ENCODE measurements at regions not wholly inside any gene's neighbourhood (a gene's known extent, or its start where the extent isn't known, plus 50 kb on each side); places are given as distances from the start of the nearest gene placed in this dataset.

- no TSS peak for BruUV-seq (replicated peaks)
- Histone ChIP-seq H3K36me3 (ENCODE audit: control insufficient read depth in 2 of 2, extremely low read depth in 1 of 2, insufficient read depth in 2 of 2, low read length in 2 of 2) (no peaks in the 10 kb centered on the region), H3K4me1 (ENCODE audit: control insufficient read depth, extremely low read depth, insufficient read depth, low read length) (no peaks in the 10 kb centered on the region), H3K4me3 (replicated peaks in 1 of 3; ENCODE audit: insufficient read depth in 1 of 3, low read depth in 1 of 3, low read length in 3 of 3) (no peak overlapping the region), H3K27me3 (ENCODE audit: control insufficient read depth in 2 of 2, insufficient read depth in 2 of 2, low read length in 2 of 2) (no peaks in the 10 kb centered on the region), H4K20me1 (replicated peaks; ENCODE audit: control insufficient read depth, extremely low read depth, insufficient read depth, low read length) (no peaks in the 10 kb centered on the region), H3K79me2 (ENCODE audit: control insufficient read depth, insufficient read depth, low read length) (no peaks in the 10 kb centered on the region), H3K9me3 (replicated peaks; ENCODE audit: control insufficient read depth, insufficient read depth, low read length) (no peaks in the 10 kb centered on the region), H3K9me1 (replicated peaks; ENCODE audit: control insufficient read depth, extremely low read depth, insufficient read depth, low read length) (no peaks in the 10 kb centered on the region), H3K4me2 (ENCODE audit: insufficient read depth, low read length) (no peak overlapping the region), H3K27ac (ENCODE audit: insufficient read depth, low read depth, low read length) (no peak overlapping the region), H2AFZ (ENCODE audit: low read depth, low read length) (no peak overlapping the region), H3K9ac (replicated peaks; ENCODE audit: extremely low read depth, insufficient read depth, low read length) (no peak overlapping the region)
- POLR2A ChIA-PET: no interaction called here
- FAIRE-seq (no peak), DNase-seq (ENCODE audit: low read depth, low spot score) (no peak)
- CTCF ChIA-PET: interaction anchor here (1.2 to 3.8 kb wide), 2 partner anchors 1047 to 1090 kb away, joined by 3 to 11 read pairs; no protein-coding TSS in a partner anchor
- TF ChIP-seq MAX (IDR thresholded peaks at IDR 0.05; ENCODE audit: insufficient read depth, insufficient read length): no peak
- TF ChIP-seq CTCF (IDR thresholded peaks at IDR 0.05; ENCODE audit: extremely low read depth in 1 of 2, insufficient read depth in 1 of 2, low read depth in 1 of 2, low read length in 2 of 2): no peak
- dilution Hi-C loops (cut with MboI; ENCODE audit: extremely low pct_ligation_motif_present, low sequenced_read_pairs): no loop called here
- intact Hi-C loops (cut with micrococcal nuclease): loop anchor here (10.0 kb wide), 1 partner anchor 181 kb away; no protein-coding TSS in a partner anchor
Observed at GRCh38 chr17:70615831-70616230, 446.5 kb downstream of the KCNJ2 start.

DNA sequence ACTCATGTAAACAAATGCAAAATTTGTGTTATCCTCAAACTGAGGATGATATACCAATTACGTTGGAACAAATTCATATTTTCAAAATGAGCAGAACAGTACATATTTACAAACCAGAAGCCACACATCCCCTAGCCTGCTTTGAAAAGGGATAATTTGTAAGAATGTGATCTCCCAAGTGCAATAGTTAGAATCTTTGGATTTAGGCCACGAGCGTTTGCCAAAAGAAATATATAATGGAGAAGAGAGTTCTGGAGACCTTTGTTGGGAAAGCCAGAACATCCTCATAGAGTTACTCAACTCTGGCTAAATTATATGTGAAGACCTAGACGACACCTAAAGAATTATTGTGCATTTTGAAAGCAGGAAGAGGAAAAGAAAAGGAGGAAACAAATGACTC lies 449.3 kb downstream of the KCNJ2 start:
- Histone ChIP-seq H3K4me3 (replicated peaks in 1 of 3; ENCODE audit: insufficient read depth in 1 of 3, low read depth in 1 of 3, low read length in 3 of 3) (no peak overlapping the region), H3K9ac (replicated peaks; ENCODE audit: extremely low read depth, insufficient read depth, low read length) (no peak overlapping the region), H3K4me1 (ENCODE audit: control insufficient read depth, extremely low read depth, insufficient read depth, low read length) (peaks cover 5% of the 10 kb centered on the region), H2AFZ (ENCODE audit: low read depth, low read length) (no peak overlapping the region), H3K4me2 (ENCODE audit: insufficient read depth, low read length) (no peak overlapping the region), H3K27me3 (ENCODE audit: control insufficient read depth in 2 of 2, insufficient read depth in 2 of 2, low read length in 2 of 2) (no peaks in the 10 kb centered on the region), H4K20me1 (replicated peaks; ENCODE audit: control insufficient read depth, extremely low read depth, insufficient read depth, low read length) (no peaks in the 10 kb centered on the region), H3K79me2 (ENCODE audit: control insufficient read depth, insufficient read depth, low read length) (no peaks in the 10 kb centered on the region), H3K9me1 (replicated peaks; ENCODE audit: control insufficient read depth, extremely low read depth, insufficient read depth, low read length) (no peaks in the 10 kb centered on the region), H3K9me3 (replicated peaks; ENCODE audit: control insufficient read depth, insufficient read depth, low read length) (no peaks in the 10 kb centered on the region), H3K27ac (ENCODE audit: insufficient read depth, low read depth, low read length) (no peak overlapping the region), H3K36me3 (ENCODE audit: control insufficient read depth in 2 of 2, extremely low read depth in 1 of 2, insufficient read depth in 2 of 2, low read length in 2 of 2) (no peaks in the 10 kb centered on the region)
- dilution Hi-C loops (cut with MboI; ENCODE audit: extremely low pct_ligation_motif_present, low sequenced_read_pairs) (no loop called here), intact Hi-C loops (cut with micrococcal nuclease) (loop anchor here (10.0 kb wide), 1 partner anchor 184 kb away; no protein-coding TSS in a partner anchor)
- DNase-seq (ENCODE audit: low read depth, low spot score) (no peak), FAIRE-seq (no peak)
- BruUV-seq (replicated peaks): no TSS peak
- CTCF ChIA-PET: no interaction called here
- POLR2A ChIA-PET: no interaction called here
- TF ChIP-seq FOS (IDR thresholded peaks at IDR 0.05; ENCODE audit: borderline replicate concordance, insufficient read depth, low read length): no peak
- TF ChIP-seq MAX (IDR thresholded peaks at IDR 0.05; ENCODE audit: insufficient read depth, insufficient read length): no peak
- no peak for TF ChIP-seq GATA2 (IDR thresholded peaks at IDR 0.05; ENCODE audit: insufficient read depth, insufficient read length, low read depth, low read length)
- no peak for TF ChIP-seq EZH2 (IDR thresholded peaks at IDR 0.05; ENCODE audit: borderline replicate concordance, low read depth, low read length, severe bottlenecking)
- TF ChIP-seq POLR2AphosphoS5 (IDR thresholded peaks at IDR 0.05; ENCODE audit: insufficient read depth, low read depth, low read length): no peak
- no peak for TF ChIP-seq MYC (IDR thresholded peaks at IDR 0.05; ENCODE audit: low read depth, low read length)
- no peak for TF ChIP-seq JUN (IDR thresholded peaks at IDR 0.05; ENCODE audit: borderline replicate concordance, insufficient read depth, insufficient read length, low read depth)
- no peak for TF ChIP-seq POLR2A (IDR thresholded peaks at IDR 0.05; ENCODE audit: low read depth, low read length)
- no peak for TF ChIP-seq CTCF (IDR thresholded peaks at IDR 0.05; ENCODE audit: extremely low read depth in 1 of 2, insufficient read depth in 1 of 2, low read depth in 1 of 2, low read length in 2 of 2)

All from endothelial cell of umbilical vein (primary cell).